K562 (cell line): ENCODE measurements at regions not wholly inside any gene's neighbourhood (a gene's known extent, or its start where the extent isn't known, plus 50 kb on each side); places are given as distances from the start of the nearest gene placed in this dataset.

Source experiments
- ATAC-seq: fragments of 200-7000 bp; cut with Tn5 transposase; 3 replicates; pipeline ENCODE4 v1.9.1; 2020; ENCODE audit warnings: moderate library complexity
- BruUV-seq: library from RNA; stranded (reverse); fragments of 400-500 nt; replicated peaks from 2 replicates; lab custom pipeline; 2021; lab: Mats Ljungman, UMichigan
- CTCF ChIA-PET: fragments of 300-600 bp; formaldehyde crosslinking; extraction: SDS; loops from one replicate; lab custom pipeline; 2021; ENCODE audit warnings: low intra/inter-chr PET ratio; lab: Yijun Ruan, JAX
- POLR2A ChIA-PET: fragments of 300-600, 350-650 bp; sonication (Branson Sonifier 250); formaldehyde crosslinking; extraction: SDS; loops from one replicate; lab custom pipeline; 2021; ENCODE audit warnings: antibody characterized with exemption, inconsistent platforms; lab: Yijun Ruan, JAX
- DNase-seq, 4 experiments: peaks; one replicate each; pipeline versions ENCODE4 v3.0.0 to v3.0.0-alpha.2; 2011 to 2018; ENCODE audit warnings: low spot score in 3 of 4, mixed read lengths in 3 of 4; ENCODE audit errors: extremely low read depth in 1 of 4
- FAIRE-seq: peaks from 2 replicates; lab custom pipeline; 2011; peaks lifted over from hg19 to GRCh38; lab: Jason Lieb, UNC
- H2AFZ ChIP-seq: 2 replicates; pipeline ENCODE4 v1.6.0; 2011; ENCODE audit warnings: low read depth, low read length, control low read depth, inconsistent platforms
- H3K27ac ChIP-seq: fragments of 200-600 bp; 3 replicates; pipeline ENCODE4 v1.8.0; 2011; ENCODE audit warnings: low read depth, mild to moderate bottlenecking, control low read depth, inconsistent platforms, low read length, moderate library complexity, mixed read lengths; ENCODE audit errors: extremely low read depth
- H3K27me3 ChIP-seq, 2 experiments: fragments of 300-600 bp in 1 of 2; 2 replicates in 1 of 2; 3 replicates in 1 of 2; pipeline versions ENCODE4 v1.6.0 to v1.8.0; 2011; ENCODE audit warnings: inconsistent platforms in 2 of 2, low read length in 2 of 2, mild to moderate bottlenecking in 1 of 2, mixed read lengths in 1 of 2, moderate library complexity in 1 of 2; ENCODE audit not compliant: control insufficient read depth in 2 of 2, insufficient read depth in 2 of 2
- H3K36me3 ChIP-seq: fragments of 300-600 bp; 3 replicates; pipeline ENCODE4 v1.8.0; 2011; ENCODE audit warnings: mild to moderate bottlenecking, low read length, inconsistent platforms; ENCODE audit not compliant: control insufficient read depth, insufficient read depth
- H3K4me1 ChIP-seq, 2 experiments: fragments of 200-600 bp in 1 of 2; replicated peaks in 1 of 2; 2 replicates in 1 of 2; 3 replicates in 1 of 2; pipeline versions ENCODE4 v1.5.1 to v1.8.0; 2011; ENCODE audit warnings: inconsistent platforms in 2 of 2, low read length in 2 of 2, mild to moderate bottlenecking in 1 of 2, mixed read lengths in 1 of 2, moderate library complexity in 1 of 2; ENCODE audit not compliant: control insufficient read depth in 2 of 2, insufficient read depth in 2 of 2
- H3K4me2 ChIP-seq: 2 replicates; pipeline ENCODE4 v1.6.1; 2011; ENCODE audit warnings: low read length, control low read depth, inconsistent platforms, mixed read lengths; ENCODE audit not compliant: insufficient read depth
- H3K4me3 ChIP-seq: fragments of 200-600 bp; sonication (generic), shearing (Covaris generic); 2 replicates; pipeline ENCODE4 v1.5.1; 2016; ENCODE audit warnings: control low read depth, inconsistent platforms
- H3K79me2 ChIP-seq: fragments of 200-600 bp; 3 replicates; pipeline ENCODE4 v1.8.0; 2011; ENCODE audit warnings: low read length, inconsistent platforms; ENCODE audit not compliant: control insufficient read depth, insufficient read depth
- H3K9ac ChIP-seq, 2 experiments: 2 replicates each; pipeline versions ENCODE4 v1.6.0 to v1.6.1; 2011; ENCODE audit warnings: low read depth in 2 of 2, low read length in 2 of 2, control low read depth in 1 of 2, inconsistent platforms in 1 of 2, mild to moderate bottlenecking in 1 of 2, mixed read lengths in 1 of 2; ENCODE audit not compliant: insufficient read depth in 1 of 2
- H3K9me1 ChIP-seq: one replicate; pipeline ENCODE4 v1.6.0; 2011; ENCODE audit warnings: inconsistent platforms, mild to moderate bottlenecking, low read length, moderate library complexity; ENCODE audit not compliant: control insufficient read depth, insufficient read depth
- H3K9me3 ChIP-seq: replicated peaks from 2 replicates; pipeline ENCODE4 v1.5.1; 2011; ENCODE audit warnings: low read depth, low read length, inconsistent platforms; ENCODE audit not compliant: control insufficient read depth, insufficient read depth
- H4K20me1 ChIP-seq: replicated peaks from 2 replicates; pipeline ENCODE4 v1.6.1; 2011; ENCODE audit warnings: low read length, inconsistent platforms, mixed read lengths; ENCODE audit not compliant: control insufficient read depth, insufficient read depth
- CEBPB ChIP-seq: fragments of 450-650 bp; IDR thresholded peaks from 2 replicates; pipeline ENCODE4 v1.6.1; 2016; ENCODE audit warnings: missing genetic modification characterization, missing compliant biosample characterization
- CEBPG ChIP-seq, 3 experiments: fragments of 200-800 bp in 1 of 3; sonication (Bioruptor generic) in 1 of 3; sonication (generic) in 1 of 3; formaldehyde crosslinking in 1 of 3; IDR thresholded peaks in 2 of 3; conservative IDR thresholded peaks in 1 of 3; 2 replicates each; pipeline versions ENCODE4 v1.6.1 to v1.8.0; 2016 to 2022; ENCODE audit warnings: missing compliant biosample characterization in 2 of 3, missing genetic modification characterization in 2 of 3, mild to moderate bottlenecking in 1 of 3, missing genetic modification reagents in 1 of 3
- EP300 ChIP-seq: IDR thresholded peaks from 2 replicates; pipeline ENCODE4 v1.6.1; 2012; ENCODE audit warnings: low read length, improper control_type of control experiment
- HNRNPUL1 ChIP-seq: fragments of 200-400 bp; formaldehyde crosslinking; IDR thresholded peaks from 2 replicates; pipeline ENCODE4 v1.6.1; 2017; ENCODE audit warnings: low read length
- RAD21 ChIP-seq, 2 experiments: fragments of 250-450 bp in 1 of 2; fragments of 450-650 bp in 1 of 2; sonication (Bioruptor Pico) in 1 of 2; formaldehyde crosslinking in 1 of 2; IDR thresholded peaks in 1 of 2; conservative IDR thresholded peaks in 1 of 2; 2 replicates each; pipeline versions ENCODE4 v1.4.0 to v1.8.0; 2020 to 2022; ENCODE audit warnings: mild to moderate bottlenecking in 2 of 2, moderate library complexity in 1 of 2
- RB1 ChIP-seq: fragments of 450-650 bp; IDR thresholded peaks from 2 replicates; pipeline ENCODE4 v1.6.1; 2017; ENCODE audit warnings: low read depth, mild to moderate bottlenecking
- SMC3 ChIP-seq: conservative IDR thresholded peaks from 2 replicates; pipeline ENCODE4 v1.6.1; 2011; ENCODE audit warnings: low read depth, low read length, improper control_type of control experiment; ENCODE audit not compliant: insufficient read depth
- TBL1XR1 ChIP-seq, 2 experiments: IDR thresholded peaks; 2 replicates each; pipeline ENCODE4 v1.6.1; 2012; ENCODE audit warnings: improper control_type of control experiment in 2 of 2, low read length in 2 of 2, mild to moderate bottlenecking in 1 of 2
- ZC3H11A ChIP-seq: IDR thresholded peaks from 2 replicates; pipeline ENCODE4 v1.6.1; 2012; ENCODE audit warnings: low read depth, low read length, improper control_type of control experiment
- ZNF274 ChIP-seq: IDR thresholded peaks from 2 replicates; pipeline ENCODE4 v1.6.1; 2011; ENCODE audit warnings: low read depth, mild to moderate bottlenecking, low read length, moderate library complexity, borderline replicate concordance
- WGBS: fragments of 100-300 bp; shearing (Covaris generic); methylation state at CpG from one replicate; pipeline ENCODE4 v1.1.6; 2016; ENCODE audit warnings: low coverage, mixed read lengths; ENCODE audit not compliant: insufficient coverage; ENCODE audit errors: missing lambda C conversion rate; 5-methylcytosine and 5-hydroxymethylcytosine counted together
- in situ Hi-C: fragments of 300-500 bp; cut with MboI; formaldehyde crosslinking; loops from 4 replicates; pipeline ENCODE4 v1.15.0; 2018; ENCODE audit warnings: inconsistent platforms, mixed read lengths
- intact Hi-C: fragments of 100-400 bp; cut with micrococcal nuclease; formaldehyde crosslinking; loops from 2 replicates; pipeline ENCODE4 v1.14.2; 2022
- TF ChIP-seq, protein P1 (sequence below), 2 experiments: fragments of 450-650 bp; formaldehyde crosslinking in 1 of 2; IDR thresholded peaks; 2 replicates each; pipeline versions ENCODE4 v1.4.0 to v1.6.1; 2014 to 2020; ENCODE audit warnings: mild to moderate bottlenecking in 2 of 2, borderline replicate concordance in 1 of 2, low read depth in 1 of 2
- TF ChIP-seq, protein P2 (sequence below): fragments of 450-650 bp; formaldehyde crosslinking; IDR thresholded peaks from 2 replicates; pipeline ENCODE4 v1.4.0; 2020; ENCODE audit warnings: mild to moderate bottlenecking, moderate library complexity

DNA sequence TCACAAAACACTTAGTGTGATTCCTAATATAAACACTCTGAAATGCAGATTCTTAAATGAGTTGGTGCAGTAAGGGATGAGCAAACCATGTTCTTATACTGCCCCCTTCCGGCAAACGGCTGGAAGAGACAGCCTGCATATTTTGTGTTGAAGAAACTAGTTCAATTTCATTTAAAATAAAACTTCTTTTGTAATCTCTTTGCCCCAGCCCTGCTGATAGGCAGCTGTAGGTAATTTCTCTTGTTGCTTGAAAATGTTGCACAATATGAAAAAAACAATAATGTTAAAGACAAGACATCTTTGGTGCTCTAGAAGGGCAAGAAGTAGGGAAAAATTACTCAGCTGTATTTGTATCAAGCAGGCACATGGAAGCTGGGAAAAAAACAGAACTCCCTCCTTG lies 89.7 kb upstream of the CCNG1 start:
- Histone ChIP-seq H3K9me1 (no peaks in the 10 kb centered on the region), H3K36me3 (no peaks in the 10 kb centered on the region), H2AFZ (no peak overlapping the region), H3K4me2 (no peak overlapping the region), H3K79me2 (no peaks in the 10 kb centered on the region), H4K20me1 (no peaks in the 10 kb centered on the region), H3K9me3 (no peaks in the 10 kb centered on the region), H3K9ac (no peak overlapping the region), H3K27ac (no peak overlapping the region), H3K4me3 (no peak overlapping the region), H3K27me3 (no peaks in the 10 kb centered on the region), H3K4me1 (no peaks in the 10 kb centered on the region; a peak in 2 of 5 replicates)
- ATAC-seq, result peak; percentile 90
- peak; percentile 64 to 80 (median 66) for DNase-seq
- intact Hi-C loops, result loop anchor here (1.0 to 5.0 kb wide), 2 partner anchors 61 to 1805 kb away; no protein-coding TSS in a partner anchor
- no TSS peak for BruUV-seq
- CTCF ChIA-PET, result no interaction called here
- FAIRE-seq, result peak; percentile 44
- in situ Hi-C loops, result no loop called here
- 0% methylated on average over 2 of the region's 2 CpGs for WGBS
- POLR2A ChIA-PET, result interaction anchor here (0.7 to 1.2 kb wide), 3 partner anchors 61 to 152 kb away, joined by 3 to 6 read pairs (median 3); no protein-coding TSS in a partner anchor
- TF ChIP-seq RB1, result 0 out of 2 replicates have a peak, but pooled peaks have one; percentile 12
- TF ChIP-seq EP300, result 0 out of 2 replicates have a peak, but pooled peaks have one; percentile 8
- TF ChIP-seq, protein P1, sequence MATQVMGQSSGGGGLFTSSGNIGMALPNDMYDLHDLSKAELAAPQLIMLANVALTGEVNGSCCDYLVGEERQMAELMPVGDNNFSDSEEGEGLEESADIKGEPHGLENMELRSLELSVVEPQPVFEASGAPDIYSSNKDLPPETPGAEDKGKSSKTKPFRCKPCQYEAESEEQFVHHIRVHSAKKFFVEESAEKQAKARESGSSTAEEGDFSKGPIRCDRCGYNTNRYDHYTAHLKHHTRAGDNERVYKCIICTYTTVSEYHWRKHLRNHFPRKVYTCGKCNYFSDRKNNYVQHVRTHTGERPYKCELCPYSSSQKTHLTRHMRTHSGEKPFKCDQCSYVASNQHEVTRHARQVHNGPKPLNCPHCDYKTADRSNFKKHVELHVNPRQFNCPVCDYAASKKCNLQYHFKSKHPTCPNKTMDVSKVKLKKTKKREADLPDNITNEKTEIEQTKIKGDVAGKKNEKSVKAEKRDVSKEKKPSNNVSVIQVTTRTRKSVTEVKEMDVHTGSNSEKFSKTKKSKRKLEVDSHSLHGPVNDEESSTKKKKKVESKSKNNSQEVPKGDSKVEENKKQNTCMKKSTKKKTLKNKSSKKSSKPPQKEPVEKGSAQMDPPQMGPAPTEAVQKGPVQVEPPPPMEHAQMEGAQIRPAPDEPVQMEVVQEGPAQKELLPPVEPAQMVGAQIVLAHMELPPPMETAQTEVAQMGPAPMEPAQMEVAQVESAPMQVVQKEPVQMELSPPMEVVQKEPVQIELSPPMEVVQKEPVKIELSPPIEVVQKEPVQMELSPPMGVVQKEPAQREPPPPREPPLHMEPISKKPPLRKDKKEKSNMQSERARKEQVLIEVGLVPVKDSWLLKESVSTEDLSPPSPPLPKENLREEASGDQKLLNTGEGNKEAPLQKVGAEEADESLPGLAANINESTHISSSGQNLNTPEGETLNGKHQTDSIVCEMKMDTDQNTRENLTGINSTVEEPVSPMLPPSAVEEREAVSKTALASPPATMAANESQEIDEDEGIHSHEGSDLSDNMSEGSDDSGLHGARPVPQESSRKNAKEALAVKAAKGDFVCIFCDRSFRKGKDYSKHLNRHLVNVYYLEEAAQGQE (IDR thresholded peaks at IDR 0.05; ENCODE audit: borderline replicate concordance), result peak; percentile 55; the same call in 1 of the 2 replicates
- TF ChIP-seq, protein P1 (CRISPR knock-in tag; IDR thresholded peaks at IDR 0.05; ENCODE audit: low read depth), result no peak
- no peak for TF ChIP-seq CEBPG (CRISPR knock-in tag; IDR thresholded peaks at IDR 0.05)
- TF ChIP-seq CEBPG (tag; conservative IDR thresholded peaks at IDR 0.05 in 1 of 2, IDR thresholded peaks at IDR 0.05 in 1 of 2), result peak; percentile 65 to 67; a peak in 2 of 4 replicates
- TF ChIP-seq TBL1XR1 (IDR thresholded peaks at IDR 0.05; ENCODE audit: low read length in 2 of 2), result 0 out of 4 replicates have a peak, but pooled peaks of 1 of the 2 experiments have one; percentile 14
- TF ChIP-seq CEBPB (tag), result peak; percentile 74
- TF ChIP-seq ZNF274, result no peak
- no peak for TF ChIP-seq HNRNPUL1
- TF ChIP-seq SMC3, result peak; percentile 58; the same call in 1 of the 2 replicates
- TF ChIP-seq, protein P2, sequence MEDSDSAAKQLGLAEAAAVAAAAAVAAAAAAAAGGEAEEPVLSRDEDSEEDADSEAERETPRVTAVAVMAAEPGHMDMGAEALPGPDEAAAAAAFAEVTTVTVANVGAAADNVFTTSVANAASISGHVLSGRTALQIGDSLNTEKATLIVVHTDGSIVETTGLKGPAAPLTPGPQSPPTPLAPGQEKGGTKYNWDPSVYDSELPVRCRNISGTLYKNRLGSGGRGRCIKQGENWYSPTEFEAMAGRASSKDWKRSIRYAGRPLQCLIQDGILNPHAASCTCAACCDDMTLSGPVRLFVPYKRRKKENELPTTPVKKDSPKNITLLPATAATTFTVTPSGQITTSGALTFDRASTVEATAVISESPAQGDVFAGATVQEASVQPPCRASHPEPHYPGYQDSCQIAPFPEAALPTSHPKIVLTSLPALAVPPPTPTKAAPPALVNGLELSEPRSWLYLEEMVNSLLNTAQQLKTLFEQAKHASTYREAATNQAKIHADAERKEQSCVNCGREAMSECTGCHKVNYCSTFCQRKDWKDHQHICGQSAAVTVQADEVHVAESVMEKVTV, result peak; percentile 73
- peak; percentile 84 to 87 for TF ChIP-seq RAD21 (CRISPR knock-in tag; conservative IDR thresholded peaks at IDR 0.05 in 1 of 2, IDR thresholded peaks at IDR 0.05 in 1 of 2)
- TF ChIP-seq ZC3H11A, result no peak
